GM21367 (cell line): ENCODE measurements at regions not wholly inside any gene's neighbourhood (a gene's known extent, or its start where the extent isn't known, plus 50 kb on each side); places are given as distances from the start of the nearest gene placed in this dataset.

ENCODE experiments used
- ATAC-seq: cut with Tn5 transposase; IDR thresholded peaks from one replicate; pipeline ENCODE4 v1.9.1; 2021; ENCODE audit not compliant: unreplicated experiment

DNA sequence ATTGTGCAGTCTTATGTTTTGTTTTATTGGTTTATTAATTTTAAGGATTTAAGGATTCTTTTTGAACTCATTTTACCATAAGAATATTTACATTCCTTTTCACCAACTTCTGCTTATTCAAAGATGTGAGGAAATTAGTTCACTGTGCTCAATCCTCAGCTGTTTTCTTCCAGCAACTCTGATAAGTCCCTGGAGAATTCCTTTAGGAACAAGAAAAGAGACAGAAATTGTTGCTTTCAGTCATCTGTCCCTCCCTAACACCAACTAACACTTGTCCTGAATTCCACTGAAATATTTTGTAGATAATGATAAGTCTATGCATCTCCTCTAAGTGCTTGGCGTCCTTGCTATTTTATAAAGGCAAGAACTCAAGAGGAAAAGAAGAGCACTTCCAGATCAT lies 334.8 kb upstream of the MARCKS start:
- no peak for ATAC-seq

DNA sequence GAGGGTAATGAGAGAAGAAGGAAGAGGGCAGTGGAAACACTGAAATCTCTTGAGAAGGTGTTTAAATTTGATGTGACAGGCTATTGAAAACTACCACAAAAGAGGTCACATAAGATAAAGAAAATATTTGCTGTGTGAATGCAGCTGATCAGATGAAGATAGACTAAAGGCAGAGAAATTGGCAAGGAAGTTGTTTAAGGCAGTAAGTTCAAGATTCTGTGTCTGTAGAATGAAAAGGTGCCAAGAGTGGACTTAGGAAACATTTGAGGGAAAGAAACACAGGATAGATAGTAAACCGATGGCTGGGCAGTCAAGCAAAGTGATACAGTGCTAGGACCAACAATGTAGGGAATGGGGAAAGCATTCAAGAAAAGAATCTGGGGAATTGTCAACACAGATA lies 332.3 kb upstream of the MARCKS start:
- ATAC-seq: no peak

DNA sequence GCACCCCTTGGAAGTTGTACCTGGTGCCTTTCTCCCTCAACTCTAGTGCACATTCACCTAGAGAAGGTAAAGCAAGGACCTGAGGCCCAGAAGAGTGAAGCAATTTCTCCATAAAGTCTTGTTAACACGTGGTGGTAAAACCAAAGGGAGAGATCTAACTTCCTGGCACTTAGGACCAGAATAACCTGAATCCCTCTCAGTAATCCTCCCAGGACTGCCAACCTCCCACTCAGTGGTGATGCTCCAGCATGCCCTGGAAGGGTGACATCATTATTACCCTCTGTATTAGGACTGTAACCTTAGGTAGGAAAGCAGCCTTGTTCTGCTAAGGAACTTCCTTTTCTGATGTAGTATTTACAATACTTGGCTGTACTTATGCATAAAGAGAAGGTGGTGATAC lies 330.6 kb upstream of the MARCKS start:
- no peak for ATAC-seq

DNA sequence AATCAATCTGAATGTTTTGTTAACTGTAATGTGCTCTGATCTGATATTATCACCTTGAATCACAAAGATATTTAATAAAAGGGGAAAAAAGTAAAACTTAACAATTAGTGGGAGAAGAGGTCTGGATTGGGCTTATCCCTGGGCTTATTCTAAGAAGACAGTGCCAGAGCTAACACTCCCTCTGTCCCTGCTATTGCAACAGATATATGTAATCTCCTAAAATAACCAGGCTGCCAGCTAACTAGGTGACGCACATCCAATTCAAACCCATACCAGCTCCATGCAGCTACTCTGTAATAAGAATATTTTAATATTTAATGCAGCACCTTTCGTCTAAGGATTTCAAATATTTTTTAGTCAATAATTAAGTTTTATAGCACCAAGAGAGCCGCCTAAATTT lies 330.1 kb upstream of the MARCKS start:
- ATAC-seq: no peak

DNA sequence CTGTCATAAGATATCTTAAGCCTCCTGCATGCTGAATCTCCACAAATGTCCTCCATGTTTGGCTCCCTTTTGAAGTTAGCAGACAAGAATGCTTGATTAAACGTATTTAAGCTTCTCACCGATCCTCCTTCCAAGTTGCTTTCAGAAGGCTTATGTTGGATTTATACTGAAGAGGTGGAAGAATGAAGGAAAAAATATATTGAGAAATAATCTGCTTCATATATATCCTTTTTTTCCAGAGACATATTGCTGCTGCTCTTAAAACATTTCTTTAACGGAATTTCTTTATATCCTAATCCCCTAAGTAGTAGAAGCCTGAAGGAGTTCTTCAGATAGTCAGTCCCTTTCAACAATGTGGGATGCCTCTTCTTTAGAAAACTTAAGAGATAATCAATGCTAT lies 329.0 kb upstream of the MARCKS start:
- no peak for ATAC-seq

DNA sequence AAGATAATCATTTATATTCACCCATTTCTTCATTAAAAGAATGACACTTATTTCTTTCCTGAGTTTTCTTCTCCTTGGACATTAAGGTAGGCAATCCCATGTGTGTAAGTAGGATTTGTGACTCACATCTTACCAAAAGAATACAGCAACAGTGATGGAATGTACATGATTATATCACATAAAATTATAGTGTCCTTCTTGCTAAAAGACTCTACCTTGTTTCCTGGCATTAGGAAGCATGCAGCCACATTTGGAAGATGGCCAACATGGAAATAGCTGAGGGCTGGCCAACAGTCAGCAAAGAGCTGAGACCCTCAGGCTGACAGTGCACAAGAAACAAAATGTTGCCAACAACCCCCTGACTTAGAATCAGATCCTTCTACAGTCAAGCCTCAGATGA lies 327.9 kb upstream of the MARCKS start:
- no peak for ATAC-seq

DNA sequence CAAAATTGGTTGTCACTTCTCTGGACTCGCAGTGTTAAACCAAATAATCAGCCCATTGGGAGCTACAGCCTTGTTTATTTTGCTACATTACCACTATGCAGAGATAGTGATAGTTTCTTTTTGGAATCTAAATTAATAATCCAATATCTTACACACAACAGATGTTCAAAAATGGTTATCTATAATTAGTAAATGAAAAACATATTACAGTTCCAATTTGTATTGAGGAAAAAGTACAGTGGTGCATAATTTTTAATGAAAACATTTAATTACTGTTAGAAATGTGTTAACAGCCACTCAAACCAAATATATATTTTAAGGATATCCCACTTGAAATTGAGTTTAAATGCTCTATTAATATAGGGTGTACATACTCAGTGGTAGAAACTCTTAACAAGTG lies 327.3 kb upstream of the MARCKS start:
- no peak for ATAC-seq

DNA sequence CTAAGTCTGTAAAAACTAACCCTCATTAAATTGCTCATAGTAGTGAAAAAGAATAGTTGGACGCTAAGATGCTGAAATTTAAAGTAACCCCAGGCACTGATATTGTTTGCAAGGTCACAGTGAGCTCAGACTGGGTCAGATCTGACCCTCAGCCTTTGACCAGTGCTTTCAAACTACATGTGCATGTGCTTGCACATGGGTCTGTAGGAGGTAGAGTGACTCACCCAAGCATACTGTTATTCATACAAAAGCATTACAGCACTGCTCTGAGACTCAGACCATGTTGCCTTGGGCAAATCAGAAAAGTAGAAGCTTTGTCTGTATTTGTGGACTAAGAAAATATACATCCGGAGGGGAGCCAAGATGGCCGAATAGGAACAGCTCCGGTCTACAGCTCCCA lies 326.4 kb upstream of the MARCKS start:
- ATAC-seq: no peak

DNA sequence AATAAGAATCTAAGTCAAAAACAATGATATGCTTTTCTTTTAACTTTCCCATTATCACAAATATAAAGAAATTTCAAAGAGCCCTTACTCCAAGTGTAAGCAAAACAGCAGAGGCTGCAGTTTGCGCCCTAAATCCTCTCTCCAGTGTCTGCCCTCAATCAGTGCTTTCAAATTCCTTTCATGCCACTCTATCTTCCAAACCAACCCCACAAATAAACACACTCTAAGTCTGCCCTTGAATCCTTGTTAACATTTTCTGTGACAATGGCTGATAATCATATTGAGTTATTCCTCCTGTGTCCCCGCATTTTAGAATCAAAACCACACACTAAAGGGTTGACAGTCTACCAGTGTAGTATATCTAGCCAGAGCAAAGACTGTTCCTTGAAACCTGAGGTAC lies 317.9 kb upstream of the MARCKS start:
- ATAC-seq: no peak

DNA sequence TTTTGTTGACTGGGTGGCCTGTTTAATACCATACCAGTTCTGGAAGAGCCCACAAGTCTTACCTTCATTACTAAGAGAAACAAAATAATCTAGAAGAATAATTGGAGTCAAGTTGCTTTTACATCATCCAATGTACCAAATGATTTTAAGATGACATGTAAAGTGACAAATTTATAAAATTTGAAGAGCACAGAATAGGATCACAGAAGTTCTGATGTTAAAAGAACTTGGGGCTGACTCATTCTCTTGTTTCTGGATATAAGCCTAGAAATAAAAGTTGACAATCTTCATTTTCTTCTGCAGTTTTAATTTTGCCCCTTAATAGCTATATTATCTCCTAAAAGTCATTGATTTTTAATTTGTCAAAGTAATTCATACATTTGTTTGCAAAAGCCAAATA lies 317.5 kb upstream of the MARCKS start:
- ATAC-seq: no peak

DNA sequence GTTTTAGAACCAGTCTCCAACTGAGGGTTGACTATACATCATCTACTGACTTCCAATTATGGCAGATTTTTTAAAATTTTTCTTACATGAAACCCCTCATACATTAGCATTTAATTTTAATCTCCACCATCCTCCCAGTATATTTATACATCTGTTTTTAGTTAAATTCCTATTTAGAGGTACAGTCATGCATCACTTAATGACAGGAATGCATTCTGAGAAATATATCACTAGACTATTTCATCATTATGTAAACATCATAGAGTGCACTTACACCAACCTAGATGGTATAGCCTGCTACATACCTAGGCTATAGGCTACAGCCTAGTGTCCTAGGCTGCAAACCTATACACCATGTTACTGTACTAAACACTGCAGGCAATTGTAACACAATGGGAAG lies 316.7 kb upstream of the MARCKS start:
- no peak for ATAC-seq

DNA sequence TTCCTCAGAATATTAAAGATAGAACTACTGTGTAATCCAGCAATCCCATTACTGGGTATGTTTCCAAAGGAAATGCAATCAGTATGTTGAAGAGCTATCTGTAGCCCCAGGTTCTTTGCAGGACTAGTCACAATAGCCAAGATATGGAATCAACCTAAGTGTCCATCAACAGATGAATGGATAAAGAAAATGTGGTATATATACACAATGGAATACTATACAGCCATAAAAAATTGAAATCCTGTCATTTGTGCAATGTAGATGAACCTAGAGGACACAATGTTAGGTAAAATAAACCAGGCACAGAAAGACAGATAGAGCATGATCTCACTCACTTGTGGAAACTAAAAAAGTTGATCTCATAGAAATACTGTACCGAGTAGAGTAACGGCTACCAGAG lies 306.0 kb upstream of the MARCKS start:
- ATAC-seq: no peak

DNA sequence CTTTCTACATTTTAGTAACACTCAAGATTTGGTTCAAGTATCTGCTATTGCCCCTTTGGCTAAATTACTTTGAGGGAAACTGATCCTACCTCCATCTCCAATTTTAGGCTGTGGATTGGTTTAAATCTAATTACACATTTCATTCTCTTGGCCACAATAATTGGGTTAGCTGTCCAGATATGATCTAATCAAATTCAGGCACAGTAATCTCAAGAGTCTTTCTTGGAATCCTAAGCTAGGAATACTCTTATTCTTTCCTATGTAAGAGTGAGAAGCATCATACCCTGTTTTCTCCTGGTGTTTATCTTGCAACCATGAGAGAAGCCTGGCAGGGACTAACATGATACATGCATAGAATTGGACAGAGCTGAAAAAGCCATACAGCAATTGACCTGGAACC lies 300.4 kb upstream of the MARCKS start:
- no peak for ATAC-seq

DNA sequence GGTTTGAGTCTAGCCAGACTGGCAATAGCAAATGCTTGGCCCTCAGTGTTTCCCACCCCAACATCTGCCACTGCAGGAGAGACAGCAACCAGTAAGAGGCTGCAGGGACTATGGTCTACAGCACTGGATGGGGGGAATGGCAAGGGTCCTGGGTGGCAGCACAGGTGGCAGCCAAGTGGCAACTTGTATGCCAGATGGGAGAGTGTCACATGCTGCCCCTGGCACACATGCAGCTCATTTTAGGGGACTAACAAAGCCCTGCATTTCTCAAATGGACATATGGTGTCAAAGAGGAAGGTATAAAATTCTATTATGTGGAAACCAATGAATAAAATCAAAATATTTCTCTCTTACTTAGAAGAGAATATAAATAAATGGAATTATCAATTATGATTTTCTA lies 298.7 kb upstream of the MARCKS start:
- ATAC-seq: no peak

DNA sequence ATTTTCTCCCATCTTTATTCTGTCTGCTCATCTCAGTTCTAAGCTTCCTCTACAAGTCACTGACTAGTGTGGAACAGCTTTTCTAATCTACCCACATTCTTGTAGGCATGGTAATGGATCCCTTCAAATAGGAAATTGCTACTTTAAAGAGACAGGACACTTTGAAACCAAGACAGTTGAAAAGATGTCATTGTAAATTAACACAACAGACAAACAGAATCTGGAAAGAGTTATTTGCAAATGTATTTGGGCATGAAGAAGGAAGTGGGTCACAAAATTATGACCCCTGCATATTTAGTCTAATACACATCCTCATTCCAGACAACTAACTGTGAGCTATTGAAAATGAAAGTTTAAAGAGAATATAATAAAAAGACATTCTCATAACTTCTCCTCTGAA lies 298.2 kb upstream of the MARCKS start:
- ATAC-seq: no peak

DNA sequence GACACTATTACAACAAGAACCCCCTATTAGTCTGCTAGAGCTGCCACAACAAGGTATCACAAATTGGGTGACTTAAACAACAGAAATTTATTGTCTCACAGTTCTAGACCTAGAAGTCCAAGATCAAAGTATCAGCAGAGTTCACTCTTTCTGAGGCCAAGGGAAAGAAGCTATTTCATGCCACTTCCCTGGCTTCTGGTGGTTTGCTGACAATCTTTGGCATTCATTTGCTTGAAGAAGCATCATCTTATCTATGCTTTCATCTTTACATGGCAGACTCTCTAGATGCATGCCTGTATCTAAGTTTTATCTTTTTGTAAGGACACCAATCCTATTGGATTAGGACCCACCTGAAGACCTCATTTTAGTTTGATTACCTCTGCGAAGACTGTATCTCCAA lies 296.8 kb upstream of the MARCKS start:
- no peak for ATAC-seq

DNA sequence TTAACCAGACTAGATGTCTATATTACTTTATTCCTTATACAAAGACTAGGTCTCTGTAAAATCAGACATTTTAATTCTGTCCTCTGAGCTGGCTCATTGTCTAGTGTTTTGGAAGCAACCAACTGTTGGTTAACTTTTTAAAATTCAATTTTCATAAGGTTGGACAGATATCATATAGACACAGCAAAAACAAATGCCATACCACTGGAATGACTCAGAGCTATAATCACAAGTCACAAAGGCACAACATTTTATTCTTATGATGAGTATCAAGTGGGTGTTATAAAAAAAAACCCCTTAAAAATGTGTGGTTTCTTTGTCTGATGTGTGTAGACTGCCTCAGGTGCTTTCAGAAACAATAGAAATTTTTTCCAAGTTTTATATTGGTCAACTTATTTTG lies 296.2 kb upstream of the MARCKS start:
- ATAC-seq: no peak

DNA sequence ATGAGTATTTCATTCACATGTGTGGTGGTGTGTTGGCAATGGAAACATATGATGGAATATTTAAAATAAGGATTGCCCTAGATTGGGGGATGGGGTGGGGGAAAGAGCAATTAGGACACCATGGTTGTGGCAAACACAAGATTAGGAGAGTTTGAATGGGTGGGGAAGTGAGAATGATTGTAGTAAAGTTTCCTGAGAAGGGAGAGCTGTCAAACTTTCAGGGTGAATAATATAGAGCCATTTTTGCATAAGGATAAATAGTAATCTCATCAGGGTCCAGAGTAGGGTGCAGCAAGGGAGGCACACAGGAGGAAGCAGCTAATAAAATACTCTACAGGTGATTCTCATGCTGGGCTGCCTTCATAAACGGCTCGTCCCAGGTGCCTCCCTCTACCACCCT lies 294.9 kb upstream of the MARCKS start:
- ATAC-seq: no peak

DNA sequence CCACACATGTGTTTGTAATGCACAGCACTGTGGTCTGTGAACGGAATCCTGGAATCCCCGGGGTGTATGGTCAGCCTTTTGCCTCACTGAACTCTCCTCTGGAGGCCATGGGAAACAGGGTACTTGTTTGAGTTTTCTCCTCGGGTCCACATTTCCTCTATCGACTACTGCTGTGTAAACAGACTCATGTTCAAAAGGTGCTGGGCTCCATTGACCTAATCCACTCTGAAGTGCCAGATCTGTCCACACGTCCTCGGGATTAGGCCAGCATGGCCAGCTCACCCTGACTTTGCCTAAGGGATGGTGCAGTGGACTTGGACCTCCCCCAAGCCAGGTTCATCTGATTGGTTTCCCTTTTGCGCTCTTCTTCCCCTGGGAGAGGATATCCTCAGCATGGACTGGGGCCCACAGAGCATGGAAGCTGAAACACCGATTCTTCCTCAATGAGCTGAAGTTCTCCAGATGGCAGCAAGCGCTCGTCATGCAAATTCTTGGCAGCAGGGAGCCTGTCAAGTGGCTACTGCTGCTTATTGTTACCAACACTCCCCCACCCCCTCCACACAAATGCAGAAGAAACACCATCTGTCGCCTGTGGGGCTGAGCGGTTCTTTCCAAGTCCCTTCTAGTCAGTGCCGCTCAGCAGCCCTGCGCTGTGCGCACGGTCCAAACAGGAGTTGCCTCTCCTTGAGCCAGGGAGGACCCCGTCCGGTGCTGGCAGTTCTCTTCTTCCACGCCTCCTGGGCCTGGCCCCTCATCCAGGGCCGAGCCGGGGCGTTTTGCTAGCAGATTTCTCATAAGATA lies 292.6 kb upstream of the MARCKS start:
- ATAC-seq: no peak

DNA sequence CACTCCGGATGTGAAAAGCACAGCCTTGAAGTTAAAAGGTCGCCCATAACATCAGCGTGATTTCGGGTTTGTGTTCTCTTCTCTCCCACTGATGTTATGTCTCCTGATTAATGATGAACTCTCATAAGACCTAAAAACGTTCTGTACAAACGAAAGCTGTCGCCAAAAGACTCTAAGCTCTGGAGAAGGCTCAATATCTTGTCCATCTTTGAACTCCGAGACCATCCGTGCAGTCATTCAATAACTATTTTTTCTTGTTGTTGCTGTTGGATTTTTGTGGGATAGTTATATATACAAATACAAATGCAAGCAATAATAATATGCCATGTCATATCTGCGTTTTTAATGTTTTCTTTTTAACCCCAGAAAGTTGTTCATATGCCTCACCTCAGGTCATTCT lies 291.8 kb upstream of the MARCKS start:
- ATAC-seq: no peak

DNA sequence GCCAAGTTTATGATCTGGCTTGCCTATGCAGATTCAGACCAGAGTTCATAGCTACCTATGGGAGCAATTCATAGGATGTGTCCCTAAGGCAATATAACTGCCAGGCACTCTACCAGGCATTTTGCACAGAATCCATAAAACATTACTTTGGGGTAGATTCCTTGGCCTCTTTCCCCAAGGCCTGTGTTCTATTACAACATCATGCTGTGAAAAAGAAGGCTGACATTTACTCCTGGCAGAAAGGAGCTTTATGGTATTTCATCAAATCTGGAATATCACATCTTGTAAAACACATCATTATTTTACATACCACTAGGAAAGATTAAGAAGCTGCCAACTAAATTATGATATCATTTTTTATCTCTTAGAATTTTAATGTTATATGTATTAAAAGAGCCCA lies 287.0 kb upstream of the MARCKS start:
- ATAC-seq: no peak

DNA sequence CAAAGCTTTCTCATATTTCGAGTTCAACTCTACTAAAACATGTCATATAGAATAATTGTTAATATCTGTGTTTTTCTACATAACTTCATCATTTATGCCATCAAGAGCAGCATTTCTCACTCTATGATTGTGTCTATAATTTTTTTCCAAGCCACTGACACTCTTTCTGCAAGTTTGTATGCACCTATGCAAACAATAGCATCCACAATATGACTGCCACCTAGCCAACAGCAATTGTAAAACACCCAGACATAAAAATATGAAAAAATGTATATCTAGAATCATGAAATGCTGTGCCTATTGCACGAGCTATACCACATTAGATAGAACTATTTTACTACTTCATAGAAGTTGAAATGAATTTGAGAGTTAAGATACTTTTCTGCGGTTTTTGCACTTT lies 286.5 kb upstream of the MARCKS start:
- no peak for ATAC-seq

DNA sequence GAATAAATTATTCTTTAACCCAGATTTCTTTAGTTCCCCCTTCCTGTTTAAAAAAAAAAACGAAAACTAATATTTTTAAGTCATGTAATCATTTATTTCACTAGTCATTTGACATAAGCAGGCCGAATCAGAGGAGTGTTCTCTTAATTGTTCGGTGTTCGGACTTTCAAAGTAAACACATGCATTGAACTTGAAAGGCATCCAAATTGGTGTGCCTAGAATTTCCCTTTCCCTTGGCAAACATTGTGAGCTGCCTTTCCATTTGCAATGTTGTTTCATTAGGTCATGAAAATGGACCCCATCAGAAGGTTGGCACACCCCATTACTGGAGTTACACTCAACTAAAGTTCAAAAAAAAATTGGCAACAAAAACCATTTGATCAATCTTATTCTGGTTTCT lies 283.0 kb upstream of the MARCKS start:
- ATAC-seq: no peak

DNA sequence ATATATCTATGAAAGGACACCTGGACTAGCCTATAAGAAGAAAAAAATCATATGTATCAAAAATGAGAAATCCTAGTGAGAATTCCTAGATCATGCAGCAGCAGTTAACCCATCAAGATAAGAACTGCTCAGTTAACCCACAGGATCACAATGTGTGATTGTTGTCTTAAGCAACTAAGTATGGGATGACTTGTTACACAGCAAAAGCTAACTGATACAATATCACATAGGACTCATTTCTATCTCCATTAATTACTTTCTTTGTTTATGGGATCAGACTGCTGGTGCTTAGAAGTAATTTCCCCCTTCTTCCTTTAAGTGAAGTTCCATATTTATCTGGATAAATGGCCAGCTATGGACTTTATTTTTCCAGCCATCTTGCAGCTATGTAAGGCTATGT lies 280.8 kb upstream of the MARCKS start:
- ATAC-seq: no peak
